ENCODE measurements at regions not wholly inside any gene's neighbourhood (a gene's known extent, or its start where the extent isn't known, plus 50 kb on each side); places are given as distances from the start of the nearest gene placed in this dataset.

- DNase-seq, result no peak
- H3K9me3 Mint-ChIP-seq (ENCODE audit: low read depth, unreplicated experiment), result no peaks in the 10 kb centered on the region
- BruUV-seq (replicated peaks), result no TSS peak
- H3K27me3 Mint-ChIP-seq (ENCODE audit: unreplicated experiment), result no peaks in the 10 kb centered on the region
- no peak for TF ChIP-seq CTCF (IDR thresholded peaks at IDR 0.05; ENCODE audit: unreplicated experiment)
- intact Hi-C loops (cut with micrococcal nuclease; ENCODE audit: unreplicated experiment), result no loop called here
- no peak overlapping the region for H3K4me3 Mint-ChIP-seq (ENCODE audit: low read depth, unreplicated experiment)
- no peaks in the 10 kb centered on the region for H3K36me3 Mint-ChIP-seq (ENCODE audit: insufficient read depth, unreplicated experiment)
- H3K4me1 Mint-ChIP-seq (ENCODE audit: low read depth, unreplicated experiment), result no peaks in the 10 kb centered on the region
- H3K27ac Mint-ChIP-seq (ENCODE audit: unreplicated experiment), result no peak overlapping the region
- CTCF ChIA-PET, result no interaction called here
Observed at GRCh38 chr4:32633421-32633820, 1913.3 kb downstream of the PCDH7 start.

GRCh38 chr4:32645653-32646052 lies 1925.5 kb downstream of the PCDH7 start:
- peaks cover 8% of the 10 kb centered on the region for H3K9me3 Mint-ChIP-seq (ENCODE audit: low read depth, unreplicated experiment)
- no peak overlapping the region for H3K27ac Mint-ChIP-seq (ENCODE audit: unreplicated experiment)
- TF ChIP-seq CTCF (IDR thresholded peaks at IDR 0.05; ENCODE audit: unreplicated experiment), result no peak

GRCh38 chr4:32658019-32658418 lies 1937.8 kb downstream of the PCDH7 start:
- intact Hi-C loops (cut with micrococcal nuclease; ENCODE audit: unreplicated experiment), result no loop called here
- Mint-ChIP-seq H3K36me3 (ENCODE audit: insufficient read depth, unreplicated experiment) (no peaks in the 10 kb centered on the region), H3K4me3 (ENCODE audit: low read depth, unreplicated experiment) (no peak overlapping the region), H3K9me3 (ENCODE audit: low read depth, unreplicated experiment) (peaks cover 5% of the 10 kb centered on the region), H3K27me3 (ENCODE audit: unreplicated experiment) (no peaks in the 10 kb centered on the region), H3K4me1 (ENCODE audit: low read depth, unreplicated experiment) (no peaks in the 10 kb centered on the region), H3K27ac (ENCODE audit: unreplicated experiment) (no peak overlapping the region)
- no peak for TF ChIP-seq CTCF (IDR thresholded peaks at IDR 0.05; ENCODE audit: unreplicated experiment)
- BruUV-seq (replicated peaks), result no TSS peak
- no peak for DNase-seq
- CTCF ChIA-PET, result no interaction called here

More at GRCh38 chr4:32645653-32646052, 1925.5 kb downstream of the PCDH7 start:
- Mint-ChIP-seq H3K4me3 (ENCODE audit: low read depth, unreplicated experiment) (no peak overlapping the region), H3K27me3 (ENCODE audit: unreplicated experiment) (no peaks in the 10 kb centered on the region), H3K36me3 (ENCODE audit: insufficient read depth, unreplicated experiment) (no peaks in the 10 kb centered on the region), H3K4me1 (ENCODE audit: low read depth, unreplicated experiment) (no peaks in the 10 kb centered on the region)
- intact Hi-C loops (cut with micrococcal nuclease; ENCODE audit: unreplicated experiment), result no loop called here
- CTCF ChIA-PET, result no interaction called here
- no TSS peak for BruUV-seq (replicated peaks)
- no peak for DNase-seq

- no TSS peak for BruUV-seq (replicated peaks)
- no peaks in the 10 kb centered on the region for H3K27me3 Mint-ChIP-seq (ENCODE audit: unreplicated experiment)
- H3K9me3 Mint-ChIP-seq (ENCODE audit: low read depth, unreplicated experiment), result peaks cover 3% of the 10 kb centered on the region
- H3K4me1 Mint-ChIP-seq (ENCODE audit: low read depth, unreplicated experiment), result no peaks in the 10 kb centered on the region
- intact Hi-C loops (cut with micrococcal nuclease; ENCODE audit: unreplicated experiment), result no loop called here
- H3K4me3 Mint-ChIP-seq (ENCODE audit: low read depth, unreplicated experiment), result no peak overlapping the region
- H3K27ac Mint-ChIP-seq (ENCODE audit: unreplicated experiment), result no peak overlapping the region
- no peaks in the 10 kb centered on the region for H3K36me3 Mint-ChIP-seq (ENCODE audit: insufficient read depth, unreplicated experiment)
- no peak for TF ChIP-seq CTCF (IDR thresholded peaks at IDR 0.05; ENCODE audit: unreplicated experiment)
- CTCF ChIA-PET, result no interaction called here
- no peak for DNase-seq
Observed at GRCh38 chr4:32661229-32661628, 1941.1 kb downstream of the PCDH7 start.

GRCh38 chr4:32662803-32663202 lies 1942.6 kb downstream of the PCDH7 start:
- intact Hi-C loops (cut with micrococcal nuclease; ENCODE audit: unreplicated experiment), result no loop called here
- no peaks in the 10 kb centered on the region for H3K27me3 Mint-ChIP-seq (ENCODE audit: unreplicated experiment)
- DNase-seq, result no peak
- no peak for TF ChIP-seq CTCF (IDR thresholded peaks at IDR 0.05; ENCODE audit: unreplicated experiment)
- H3K9me3 Mint-ChIP-seq (ENCODE audit: low read depth, unreplicated experiment), result peaks cover 3% of the 10 kb centered on the region
- no peaks in the 10 kb centered on the region for H3K36me3 Mint-ChIP-seq (ENCODE audit: insufficient read depth, unreplicated experiment)
- no TSS peak for BruUV-seq (replicated peaks)
- CTCF ChIA-PET, result no interaction called here
- H3K4me1 Mint-ChIP-seq (ENCODE audit: low read depth, unreplicated experiment), result no peaks in the 10 kb centered on the region
- no peak overlapping the region for H3K27ac Mint-ChIP-seq (ENCODE audit: unreplicated experiment)
- H3K4me3 Mint-ChIP-seq (ENCODE audit: low read depth, unreplicated experiment), result no peak overlapping the region

All from Calu3 (cell line).